ENCODE measurements at regions not wholly inside any gene's neighbourhood (a gene's known extent, or its start where the extent isn't known, plus 50 kb on each side); places are given as distances from the start of the nearest gene placed in this dataset.

GRCh38 chr14:22122829-22123560 is 449.4 kb upstream of the OR4E1 start (continued):
- TF ChIP-seq ZNF225 (CRISPR knock-in tag; IDR thresholded peaks at IDR 0.05) (no peak), IRX3 (CRISPR knock-in tag; IDR thresholded peaks at IDR 0.05; ENCODE audit: borderline replicate concordance, low read depth) (no peak), MATR3 (CRISPR knock-in tag; IDR thresholded peaks at IDR 0.05) (no peak), ONECUT2 (CRISPR knock-in tag; IDR thresholded peaks at IDR 0.05) (no peak), CEBPB (IDR thresholded peaks at IDR 0.05; ENCODE audit: borderline replicate concordance, low read depth, low read length) (no peak), XRCC5 (optimal IDR thresholded peaks at IDR 0.05; ENCODE audit: low read length) (no peak)

- WGBS (ENCODE audit: low lambda C conversion rate) = 2% methylated on average over 4 of the region's 4 CpGs
- Histone ChIP-seq H3K27ac (ENCODE audit: extremely low read length, insufficient read depth, low read length) (no peak overlapping the region), H3K36me3 (replicated peaks in 1 of 2; ENCODE audit: control insufficient read depth in 1 of 2, insufficient read depth in 2 of 2, low read length in 2 of 2) (no peaks in the 10 kb centered on the region), H3K4me2 (ENCODE audit: low read depth, low read length) (no peak overlapping the region), H2AFZ (ENCODE audit: low read length) (no peak overlapping the region), H4K20me1 (ENCODE audit: insufficient read depth, low read length) (no peaks in the 10 kb centered on the region), H3K4me1 (ENCODE audit: insufficient read depth, low read length) (no peaks in the 10 kb centered on the region), H3K4me3 (replicated peaks in 1 of 3; ENCODE audit: insufficient read depth in 1 of 3, low read depth in 2 of 3, low read length in 3 of 3) (no peak overlapping the region), H3K9me3 (ENCODE audit: low read length) (no peaks in the 10 kb centered on the region), H3K27me3 (ENCODE audit: control insufficient read depth in 1 of 2, insufficient read depth in 2 of 2, low read length in 2 of 2) (no peaks in the 10 kb centered on the region), H3K9ac (ENCODE audit: insufficient read depth, low read depth, low read length) (no peak overlapping the region), H3K79me2 (ENCODE audit: insufficient read depth, low read length) (no peaks in the 10 kb centered on the region)
- ATAC-seq = peak; percentile 92
- BruUV-seq (replicated peaks) = no TSS peak
- no peak for FAIRE-seq
- ChIA-PET CTCF (ENCODE audit: low intra/inter-chr PET ratio, low total read pairs) (no interaction called here), POLR2A (no interaction called here)
- DNase-seq (ENCODE audit: low spot score) = peak; percentile 37
- TF ChIP-seq FOXK1 (CRISPR knock-in tag; IDR thresholded peaks at IDR 0.05; ENCODE audit: borderline replicate concordance, low read depth) = no peak
- TF ChIP-seq, protein P1, sequence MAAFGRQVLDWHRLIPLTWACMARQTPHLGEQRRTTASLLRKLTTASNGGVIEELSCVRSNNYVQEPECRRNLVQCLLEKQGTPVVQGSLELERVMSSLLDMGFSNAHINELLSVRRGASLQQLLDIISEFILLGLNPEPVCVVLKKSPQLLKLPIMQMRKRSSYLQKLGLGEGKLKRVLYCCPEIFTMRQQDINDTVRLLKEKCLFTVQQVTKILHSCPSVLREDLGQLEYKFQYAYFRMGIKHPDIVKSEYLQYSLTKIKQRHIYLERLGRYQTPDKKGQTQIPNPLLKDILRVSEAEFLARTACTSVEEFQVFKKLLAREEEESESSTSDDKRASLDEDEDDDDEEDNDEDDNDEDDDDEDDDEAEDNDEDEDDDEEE (CRISPR knock-in tag; IDR thresholded peaks at IDR 0.05) = no peak
- no peak for TF ChIP-seq BCL3 (CRISPR knock-in tag; IDR thresholded peaks at IDR 0.05)
- no peak for TF ChIP-seq ZNF879 (CRISPR knock-in tag; IDR thresholded peaks at IDR 0.05)
- 0 out of 2 replicates have a peak, but pooled peaks have one; percentile 17 for TF ChIP-seq ATF7 (IDR thresholded peaks at IDR 0.05)
- TF ChIP-seq ATF7 (CRISPR knock-in tag; IDR thresholded peaks at IDR 0.05) = no peak
- TF ChIP-seq TOPORS (CRISPR knock-in tag; IDR thresholded peaks at IDR 0.05) = no peak
- 0 out of 2 replicates have a peak, but pooled peaks have one; percentile 21 for TF ChIP-seq TCF7L2 (IDR thresholded peaks at IDR 0.05; ENCODE audit: low read depth, low read length)
- TF ChIP-seq, protein P2, sequence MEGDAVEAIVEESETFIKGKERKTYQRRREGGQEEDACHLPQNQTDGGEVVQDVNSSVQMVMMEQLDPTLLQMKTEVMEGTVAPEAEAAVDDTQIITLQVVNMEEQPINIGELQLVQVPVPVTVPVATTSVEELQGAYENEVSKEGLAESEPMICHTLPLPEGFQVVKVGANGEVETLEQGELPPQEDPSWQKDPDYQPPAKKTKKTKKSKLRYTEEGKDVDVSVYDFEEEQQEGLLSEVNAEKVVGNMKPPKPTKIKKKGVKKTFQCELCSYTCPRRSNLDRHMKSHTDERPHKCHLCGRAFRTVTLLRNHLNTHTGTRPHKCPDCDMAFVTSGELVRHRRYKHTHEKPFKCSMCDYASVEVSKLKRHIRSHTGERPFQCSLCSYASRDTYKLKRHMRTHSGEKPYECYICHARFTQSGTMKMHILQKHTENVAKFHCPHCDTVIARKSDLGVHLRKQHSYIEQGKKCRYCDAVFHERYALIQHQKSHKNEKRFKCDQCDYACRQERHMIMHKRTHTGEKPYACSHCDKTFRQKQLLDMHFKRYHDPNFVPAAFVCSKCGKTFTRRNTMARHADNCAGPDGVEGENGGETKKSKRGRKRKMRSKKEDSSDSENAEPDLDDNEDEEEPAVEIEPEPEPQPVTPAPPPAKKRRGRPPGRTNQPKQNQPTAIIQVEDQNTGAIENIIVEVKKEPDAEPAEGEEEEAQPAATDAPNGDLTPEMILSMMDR (CRISPR knock-in tag; IDR thresholded peaks at IDR 0.05) = peak; percentile 62
- 0 out of 2 replicates have a peak, but pooled peaks have one; percentile 19 for TF ChIP-seq ZNF354B (CRISPR knock-in tag; IDR thresholded peaks at IDR 0.05)
- TF ChIP-seq ZNF496 (CRISPR knock-in tag; IDR thresholded peaks at IDR 0.05; ENCODE audit: insufficient replicate concordance) = no peak
- no peak for TF ChIP-seq IRF2 (CRISPR knock-in tag; IDR thresholded peaks at IDR 0.05)
- no peak for TF ChIP-seq SMYD3 (CRISPR knock-in tag; IDR thresholded peaks at IDR 0.05)
- TF ChIP-seq STAG1 (CRISPR knock-in tag; IDR thresholded peaks at IDR 0.05) = peak; percentile 42
- intact Hi-C loops (cut with micrococcal nuclease; ENCODE audit: unreplicated experiment) = loop anchor here (5.0 kb wide), 1 partner anchor 255 kb away; no protein-coding TSS in a partner anchor
- in situ Hi-C loops (cut with HindIII; ENCODE audit: extremely low pct_ligation_motif_present, low pct_unique_long_range_greater_than_20kb) = no loop called here
These were observed 448.7 kb upstream of the OR4E1 start for GRCh38 chr14:22122227-22122818.

Measured in HepG2 (cell line).